Activated CD4-positive, alpha-beta memory T cell treated with anti-CD3 and anti-CD28 coated beads, Interleukin-2, amount 10 ng/mL, durations not matched to agents 7 days and 5 days (primary cell): ENCODE measurements at regions not wholly inside any gene's neighbourhood (a gene's known extent, or its start where the extent isn't known, plus 50 kb on each side); places are given as distances from the start of the nearest gene placed in this dataset.
"Not testable (repeated sequence)": the region's sequence is repeated elsewhere in the genome, so short reads cannot be mapped to it uniquely, and the experiment has no call there.

Experiments
- CTCF ChIA-PET: fragments of 350-600 bp; sonication (Branson Sonifier 250); formaldehyde crosslinking; loops from one replicate; lab custom pipeline; 2021; ENCODE audit warnings: antibody characterized with exemption, inconsistent platforms; lab: Charles Lee
- POLR2A ChIA-PET: fragments of 350-600 bp; sonication (Branson Sonifier 250); formaldehyde crosslinking; loops from one replicate; lab custom pipeline; 2021; ENCODE audit warnings: antibody characterized with exemption; lab: Charles Lee
- DNase-seq: peaks from one replicate; pipeline ENCODE4 v3.0.0-alpha.2; 2020
- H3K27ac Mint-ChIP-seq: one replicate; pipeline ENCODE4 v1.8.0; 2021; ENCODE audit warnings: mild to moderate bottlenecking, mixed read lengths
- H3K27me3 Mint-ChIP-seq: one replicate; pipeline ENCODE4 v1.8.0; 2021; ENCODE audit warnings: mixed read lengths
- H3K36me3 Mint-ChIP-seq: one replicate; pipeline ENCODE4 v1.8.0; 2021; ENCODE audit warnings: low read depth, mixed read lengths
- H3K4me1 Mint-ChIP-seq: one replicate; pipeline ENCODE4 v1.8.0; 2021; ENCODE audit warnings: mixed read lengths
- H3K4me3 Mint-ChIP-seq: one replicate; pipeline ENCODE4 v1.8.0; 2021; ENCODE audit warnings: mild to moderate bottlenecking, mixed read lengths
- H3K9me3 Mint-ChIP-seq: one replicate; pipeline ENCODE4 v1.8.0; 2021; ENCODE audit warnings: mixed read lengths

DNA sequence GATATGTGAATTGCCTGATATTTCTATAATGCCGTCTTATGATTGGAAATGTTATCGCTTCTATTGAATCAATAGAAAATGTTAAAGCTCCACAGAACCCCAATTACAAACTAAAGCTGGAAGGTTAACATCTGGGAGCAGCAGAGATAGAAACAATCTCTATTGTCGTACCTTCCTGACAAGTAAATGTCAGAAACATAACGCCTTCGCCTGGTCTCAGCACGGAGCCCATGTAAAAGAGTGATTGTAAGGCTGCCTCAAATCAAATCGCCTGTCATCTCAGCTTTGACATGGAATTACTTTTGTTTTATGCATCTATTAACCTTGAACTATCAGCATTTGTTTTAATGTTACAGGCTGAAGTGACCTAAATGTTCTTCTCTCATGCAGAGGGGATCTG, 885.9 kb upstream of the PIK3C3 start:
- no peak overlapping the region for H3K27ac Mint-ChIP-seq
- no peak for DNase-seq
- H3K4me1 Mint-ChIP-seq = no peaks in the 10 kb centered on the region
- CTCF ChIA-PET = no interaction called here
- H3K27me3 Mint-ChIP-seq = no peaks in the 10 kb centered on the region
- H3K4me3 Mint-ChIP-seq = no peak overlapping the region
- POLR2A ChIA-PET = no interaction called here
- H3K36me3 Mint-ChIP-seq = no peaks in the 10 kb centered on the region
- H3K9me3 Mint-ChIP-seq = peaks cover 9% of the 10 kb centered on the region

DNA sequence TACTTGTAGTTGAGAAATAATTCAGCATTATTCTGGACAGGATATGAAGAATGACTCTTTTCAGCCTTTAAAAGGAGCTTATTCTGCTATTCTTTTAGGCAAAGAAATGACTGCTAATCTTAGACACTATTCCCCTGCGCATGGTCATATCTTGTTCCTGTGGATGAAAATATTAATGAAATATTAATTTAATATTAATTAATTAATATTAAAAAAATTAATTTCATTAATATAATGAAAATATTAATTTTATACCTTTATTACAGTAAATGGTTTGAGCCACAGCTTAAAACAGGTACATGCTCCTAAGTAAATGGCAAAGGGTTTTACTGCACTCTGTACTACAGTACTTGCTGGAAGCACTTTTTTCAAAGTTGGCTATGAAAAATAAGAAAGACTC, 890.1 kb upstream of the PIK3C3 start:
- H3K27me3 Mint-ChIP-seq = no peaks in the 10 kb centered on the region
- DNase-seq = no peak
- no peaks in the 10 kb centered on the region for H3K4me1 Mint-ChIP-seq
- H3K9me3 Mint-ChIP-seq = peaks cover 3% of the 10 kb centered on the region
- H3K36me3 Mint-ChIP-seq = no peaks in the 10 kb centered on the region
- ChIA-PET POLR2A (no interaction called here), CTCF (no interaction called here)
- no peak overlapping the region for H3K27ac Mint-ChIP-seq
- H3K4me3 Mint-ChIP-seq = no peak overlapping the region

DNA sequence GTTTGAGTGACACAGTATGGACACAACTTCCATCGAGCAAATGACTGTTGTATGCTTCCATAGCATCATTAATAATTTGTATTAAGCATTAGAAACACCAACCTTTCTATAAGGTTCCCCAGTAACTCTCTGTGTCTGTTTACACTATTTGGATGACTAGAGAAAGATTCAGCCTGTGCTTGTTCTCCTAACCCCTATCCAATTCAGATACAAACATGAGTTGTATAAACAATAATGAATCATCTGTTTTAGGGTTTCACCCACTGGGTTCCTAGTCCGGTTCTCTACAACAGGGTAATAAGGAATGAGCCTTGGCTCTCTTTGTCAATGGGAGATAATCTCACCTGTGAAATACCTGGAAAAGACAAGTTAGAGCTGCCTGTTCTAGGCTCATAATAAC, 894.1 kb upstream of the PIK3C3 start:
- no peak for DNase-seq
- ChIA-PET CTCF (no interaction called here), POLR2A (no interaction called here)
- H3K27me3 Mint-ChIP-seq = no peaks in the 10 kb centered on the region
- no peaks in the 10 kb centered on the region for H3K4me1 Mint-ChIP-seq
- no peak overlapping the region for H3K4me3 Mint-ChIP-seq
- H3K9me3 Mint-ChIP-seq = peaks cover 14% of the 10 kb centered on the region
- H3K36me3 Mint-ChIP-seq = no peaks in the 10 kb centered on the region
- H3K27ac Mint-ChIP-seq = no peak overlapping the region

DNA sequence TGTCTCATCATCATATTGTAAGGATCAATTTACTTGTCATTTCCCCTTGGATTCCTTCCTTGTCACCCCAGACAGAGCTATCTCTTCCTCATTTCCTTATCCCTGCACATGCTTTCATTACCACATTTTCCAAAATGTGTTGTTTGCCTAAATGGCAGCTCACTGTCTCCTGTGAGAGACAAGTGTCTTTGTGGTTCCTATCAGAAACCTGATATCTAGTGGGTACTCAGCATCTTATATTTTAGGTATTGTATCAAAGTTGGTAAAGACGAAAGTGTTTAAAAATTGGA, 896.0 kb upstream of the PIK3C3 start:
- Mint-ChIP-seq H3K4me1 (no peaks in the 10 kb centered on the region), H3K27ac (no peak overlapping the region), H3K27me3 (no peaks in the 10 kb centered on the region), H3K36me3 (no peaks in the 10 kb centered on the region), H3K9me3 (peaks cover 17% of the 10 kb centered on the region), H3K4me3 (no peak overlapping the region)
- POLR2A ChIA-PET = no interaction called here
- DNase-seq = no peak
- CTCF ChIA-PET = no interaction called here

DNA sequence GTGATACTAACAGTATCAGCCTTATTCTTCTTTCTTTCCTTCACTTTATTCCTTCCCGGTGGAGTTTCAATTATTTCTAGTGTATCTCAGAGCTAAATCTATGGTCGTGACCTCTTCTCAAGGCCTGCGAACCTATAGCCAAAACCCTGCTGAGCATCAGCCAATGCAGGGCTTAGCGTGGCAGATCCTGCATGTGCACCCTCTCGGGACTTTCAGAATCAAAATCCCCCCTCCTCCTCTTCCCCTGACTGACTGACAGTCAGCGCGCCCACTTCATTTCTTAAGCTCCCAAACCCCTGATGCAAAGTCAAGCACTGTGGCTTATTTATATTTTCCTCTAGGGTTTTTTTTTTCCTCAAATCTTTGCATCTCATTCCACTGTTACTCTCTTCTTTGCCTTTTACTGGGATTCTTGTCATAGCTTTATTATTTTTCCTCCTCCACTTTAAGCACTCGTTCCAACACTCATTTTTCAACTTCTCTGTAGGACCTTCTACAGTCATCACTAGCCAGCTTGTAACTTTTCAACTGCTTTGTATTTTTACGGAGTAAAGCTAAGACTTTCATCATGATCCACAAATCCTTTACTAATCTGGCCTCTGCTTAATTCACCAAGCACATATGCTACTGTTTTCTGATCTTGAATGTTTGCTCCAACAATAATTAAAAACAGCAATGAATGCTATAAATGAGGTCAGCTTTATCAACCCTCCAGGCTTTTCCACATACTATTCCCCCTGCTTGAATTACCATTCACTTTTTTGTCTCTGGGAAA, 896.5 kb upstream of the PIK3C3 start:
- ChIA-PET CTCF (no interaction called here), POLR2A (no interaction called here)
- no peak for DNase-seq
- Mint-ChIP-seq H3K9me3 (peaks cover 17% of the 10 kb centered on the region), H3K27ac (no peak overlapping the region), H3K27me3 (no peaks in the 10 kb centered on the region), H3K4me1 (no peaks in the 10 kb centered on the region), H3K4me3 (no peak overlapping the region), H3K36me3 (no peaks in the 10 kb centered on the region)

DNA sequence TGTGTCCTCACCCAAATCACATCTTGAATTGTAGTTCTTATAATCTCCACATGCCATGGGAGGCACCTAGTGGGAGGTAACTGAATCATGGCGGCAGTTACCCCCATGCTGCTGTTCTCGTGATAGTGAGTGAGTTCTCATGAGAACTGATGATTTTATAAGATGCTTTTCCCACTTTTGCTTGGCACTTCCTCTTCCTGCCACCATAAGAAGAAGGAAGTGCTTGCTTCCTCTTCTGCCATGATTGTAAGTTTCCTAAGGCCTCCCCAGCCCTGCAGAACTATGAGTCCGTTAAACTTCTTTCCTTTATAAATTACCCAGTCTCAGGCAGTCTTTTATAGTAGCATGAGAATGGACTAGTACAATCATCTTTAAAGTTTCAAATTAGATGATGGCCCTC, 902.4 kb upstream of the PIK3C3 start:
- CTCF ChIA-PET = no interaction called here
- Mint-ChIP-seq H3K27me3 (no peaks in the 10 kb centered on the region), H3K27ac (no peak overlapping the region), H3K36me3 (no peaks in the 10 kb centered on the region), H3K4me1 (no peaks in the 10 kb centered on the region), H3K4me3 (no peak overlapping the region), H3K9me3 (peaks cover 9% of the 10 kb centered on the region)
- POLR2A ChIA-PET = no interaction called here
- DNase-seq = no peak

DNA sequence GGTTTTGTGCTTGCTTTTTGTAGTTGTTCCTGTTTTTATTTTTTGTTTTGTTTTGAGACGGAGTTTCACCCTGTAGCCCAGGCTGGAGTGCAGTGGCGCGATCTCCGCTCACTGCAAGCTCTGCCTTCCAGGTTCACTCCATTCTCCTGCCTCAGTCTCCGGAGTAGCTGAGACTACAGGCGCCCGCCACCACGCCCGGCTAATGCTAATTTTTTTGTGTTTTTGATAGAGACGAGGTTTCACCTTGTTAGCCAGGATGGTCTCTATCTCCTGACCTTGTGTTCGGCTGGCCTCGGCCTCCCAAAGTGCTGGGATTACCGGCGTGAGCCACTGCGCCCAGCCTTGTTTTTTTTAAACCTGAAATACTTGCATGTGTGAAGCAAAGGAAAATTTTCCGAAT, 908.8 kb upstream of the PIK3C3 start:
- H3K9me3 Mint-ChIP-seq, H3K4me1 Mint-ChIP-seq, POLR2A ChIA-PET: not testable (repeated sequence)

DNA sequence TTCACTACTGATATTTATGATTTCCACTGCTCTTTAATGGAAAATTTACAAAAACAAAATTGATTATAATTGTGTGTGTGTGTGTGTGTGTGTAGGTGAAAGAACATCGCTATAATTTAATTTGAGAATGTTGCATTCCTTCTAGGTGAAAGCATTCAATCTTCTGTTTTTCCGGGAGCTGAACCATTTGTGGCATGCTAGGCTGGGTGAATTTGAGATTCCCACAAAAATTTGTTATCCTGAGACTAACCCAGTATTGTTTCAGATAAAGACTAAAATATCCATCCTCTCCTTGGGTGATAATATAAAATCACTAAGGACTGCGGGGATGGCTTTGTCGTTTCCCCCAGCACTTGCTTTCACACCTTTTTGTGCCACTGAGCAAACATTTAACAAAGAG, 911.2 kb upstream of the PIK3C3 start:
- no peaks in the 10 kb centered on the region for H3K27me3 Mint-ChIP-seq
- POLR2A ChIA-PET = no interaction called here

More for the DNA sequence above, 908.8 kb upstream of the PIK3C3 start:
- DNase-seq, CTCF ChIA-PET, H3K27ac Mint-ChIP-seq, H3K27me3 Mint-ChIP-seq, H3K4me3 Mint-ChIP-seq, H3K36me3 Mint-ChIP-seq: not testable (repeated sequence)

DNA sequence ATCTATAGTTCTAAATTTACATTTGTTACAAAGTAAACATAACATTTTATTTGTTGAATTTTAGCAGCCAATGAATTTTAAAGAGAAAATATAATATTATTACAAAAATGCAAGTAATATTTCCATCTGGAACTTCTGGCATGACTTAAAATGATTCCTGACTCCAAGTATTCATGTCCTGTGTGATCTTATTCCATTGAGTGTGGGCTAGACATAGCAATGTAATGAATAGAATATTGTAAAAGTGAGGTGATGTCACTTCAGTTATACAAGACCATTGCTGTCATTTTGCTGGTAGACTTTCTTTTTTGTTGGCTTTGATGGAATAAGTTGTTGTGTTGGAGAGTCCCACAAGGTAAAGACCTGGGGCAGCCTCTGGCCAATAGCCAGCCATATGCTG, 912.2 kb upstream of the PIK3C3 start:
- no peak for DNase-seq
- ChIA-PET CTCF (no interaction called here), POLR2A (no interaction called here)
- H3K36me3 Mint-ChIP-seq = no peaks in the 10 kb centered on the region
- no peak overlapping the region for H3K27ac Mint-ChIP-seq
- no peaks in the 10 kb centered on the region for H3K27me3 Mint-ChIP-seq
- peaks cover 4% of the 10 kb centered on the region for H3K9me3 Mint-ChIP-seq
- H3K4me3 Mint-ChIP-seq = no peak overlapping the region
- H3K4me1 Mint-ChIP-seq = no peaks in the 10 kb centered on the region

More for the DNA sequence above, 911.2 kb upstream of the PIK3C3 start:
- Mint-ChIP-seq H3K4me1 (no peaks in the 10 kb centered on the region), H3K9me3 (peaks cover 6% of the 10 kb centered on the region), H3K4me3 (no peak overlapping the region), H3K36me3 (no peaks in the 10 kb centered on the region), H3K27ac (no peak overlapping the region)
- CTCF ChIA-PET = no interaction called here
- DNase-seq = no peak

DNA sequence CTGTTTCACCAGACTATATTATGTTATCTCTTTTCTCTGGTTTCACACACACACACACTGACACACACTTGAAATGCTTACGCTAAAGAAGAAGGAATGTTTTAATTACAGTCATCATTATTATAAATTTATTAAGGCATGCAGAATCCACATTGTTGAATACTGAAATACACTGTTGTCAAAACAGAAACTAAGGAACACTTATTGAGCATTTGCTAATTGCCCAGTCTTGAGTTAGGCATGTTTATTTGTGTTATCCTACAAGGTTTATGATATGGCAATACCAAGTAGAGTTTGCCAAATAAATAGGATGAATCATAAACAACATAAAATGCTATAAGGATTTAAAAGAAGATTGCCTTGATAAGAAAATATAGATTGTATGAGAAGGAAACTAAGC, 917.0 kb upstream of the PIK3C3 start:
- Mint-ChIP-seq H3K36me3 (no peaks in the 10 kb centered on the region), H3K27me3 (no peaks in the 10 kb centered on the region), H3K9me3 (peaks cover 12% of the 10 kb centered on the region), H3K4me1 (no peaks in the 10 kb centered on the region), H3K4me3 (no peak overlapping the region), H3K27ac (no peak overlapping the region)
- no peak for DNase-seq
- POLR2A ChIA-PET = no interaction called here
- CTCF ChIA-PET = no interaction called here

DNA sequence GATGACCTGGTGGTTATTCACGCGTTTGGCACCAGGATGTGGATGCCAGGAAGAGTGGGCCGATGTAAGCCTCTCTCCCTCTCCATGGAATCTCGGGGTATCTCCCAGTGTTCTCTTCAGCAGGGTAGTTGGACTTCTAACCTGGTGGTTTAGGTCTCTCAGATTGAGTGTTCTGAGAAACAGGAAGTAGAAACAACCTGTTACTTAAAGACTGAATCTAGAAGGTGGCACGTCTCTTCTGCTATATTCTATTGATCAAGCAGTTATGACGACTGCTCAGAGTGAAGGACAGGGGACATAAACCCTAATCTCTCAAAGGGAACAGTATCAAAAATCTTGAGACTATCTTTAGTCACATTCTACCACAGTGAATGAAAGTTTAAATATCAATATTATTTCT, 918.7 kb upstream of the PIK3C3 start:
- POLR2A ChIA-PET = no interaction called here
- H3K4me1 Mint-ChIP-seq = no peaks in the 10 kb centered on the region

DNA sequence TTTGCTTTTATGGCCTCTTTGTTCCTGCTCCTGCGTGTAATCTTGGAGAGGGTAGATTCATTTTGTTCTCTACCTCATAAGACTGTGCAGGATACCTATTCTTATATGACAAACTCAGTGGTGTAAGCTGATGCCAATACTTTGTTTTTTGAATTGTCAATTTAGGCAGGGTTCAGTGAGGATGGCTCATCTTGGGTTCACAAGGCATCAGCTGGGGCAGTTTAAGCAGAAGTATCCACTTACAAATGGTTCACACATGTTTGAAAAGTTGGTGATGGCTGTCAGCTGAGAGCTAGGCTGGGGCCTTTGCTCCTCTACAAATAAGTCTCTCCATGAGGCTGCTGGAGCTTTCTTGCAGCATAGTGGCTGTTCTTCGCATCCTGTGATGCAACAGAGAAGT, 920.6 kb upstream of the PIK3C3 start:
- no peaks in the 10 kb centered on the region for H3K27me3 Mint-ChIP-seq
- H3K36me3 Mint-ChIP-seq = no peaks in the 10 kb centered on the region
- ChIA-PET POLR2A (no interaction called here), CTCF (no interaction called here)
- peaks cover 11% of the 10 kb centered on the region for H3K9me3 Mint-ChIP-seq
- H3K27ac Mint-ChIP-seq = no peak overlapping the region
- H3K4me3 Mint-ChIP-seq = no peak overlapping the region
- DNase-seq = no peak
- no peaks in the 10 kb centered on the region for H3K4me1 Mint-ChIP-seq

More for the DNA sequence above, 918.7 kb upstream of the PIK3C3 start:
- CTCF ChIA-PET = no interaction called here
- H3K36me3 Mint-ChIP-seq = no peaks in the 10 kb centered on the region
- no peak for DNase-seq
- no peak overlapping the region for H3K27ac Mint-ChIP-seq
- no peaks in the 10 kb centered on the region for H3K27me3 Mint-ChIP-seq
- no peak overlapping the region for H3K4me3 Mint-ChIP-seq
- peaks cover 15% of the 10 kb centered on the region for H3K9me3 Mint-ChIP-seq

DNA sequence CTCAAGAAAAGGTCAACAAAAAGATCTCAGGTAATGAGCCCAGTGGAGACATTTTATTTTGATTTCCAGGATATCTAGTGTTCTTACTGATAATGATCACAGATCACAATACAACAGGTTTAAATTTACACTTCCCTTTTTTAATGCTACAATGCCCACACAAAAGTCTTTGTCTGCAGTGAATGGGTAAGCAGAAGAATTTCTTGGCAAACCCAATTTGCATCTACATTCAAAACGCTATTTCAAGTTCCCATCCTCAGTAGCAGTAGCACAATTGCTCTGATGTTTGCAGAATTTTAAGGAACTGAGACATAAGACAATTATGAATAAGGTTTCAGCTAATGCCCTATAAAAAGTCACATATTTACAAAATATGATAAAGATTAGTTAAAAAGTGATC, 929.4 kb upstream of the PIK3C3 start:
- Mint-ChIP-seq H3K27me3 (no peaks in the 10 kb centered on the region), H3K4me3 (no peak overlapping the region), H3K36me3 (no peaks in the 10 kb centered on the region), H3K9me3 (peaks cover 4% of the 10 kb centered on the region), H3K4me1 (no peaks in the 10 kb centered on the region), H3K27ac (no peak overlapping the region)
- CTCF ChIA-PET = no interaction called here
- DNase-seq = no peak
- POLR2A ChIA-PET = no interaction called here

DNA sequence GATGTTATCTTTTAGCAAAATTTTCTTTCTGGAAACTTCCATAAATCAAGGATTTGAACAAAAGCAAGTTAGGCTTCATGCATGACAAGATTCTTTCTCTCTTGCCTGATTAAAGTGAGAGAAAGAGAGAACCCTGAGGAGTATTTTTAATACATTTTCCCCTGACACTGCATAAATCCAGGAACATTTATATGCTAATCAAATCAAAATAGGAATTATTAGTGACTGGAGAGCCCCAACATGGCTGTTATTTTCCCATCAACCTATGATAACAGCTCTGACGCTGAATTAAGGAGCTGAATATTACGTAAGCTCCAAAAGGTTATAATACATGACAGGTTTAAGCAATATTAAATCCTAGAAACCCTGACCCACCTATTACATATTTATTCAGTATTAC, 930.2 kb upstream of the PIK3C3 start:
- Mint-ChIP-seq H3K27me3 (no peaks in the 10 kb centered on the region), H3K4me1 (no peaks in the 10 kb centered on the region), H3K4me3 (no peak overlapping the region), H3K9me3 (peaks cover 4% of the 10 kb centered on the region), H3K36me3 (no peaks in the 10 kb centered on the region), H3K27ac (no peak overlapping the region)
- ChIA-PET POLR2A (no interaction called here), CTCF (no interaction called here)
- no peak for DNase-seq
